ENCODE measurements at regions not wholly inside any gene's neighbourhood (a gene's known extent, or its start where the extent isn't known, plus 50 kb on each side); places are given as distances from the start of the nearest gene placed in this dataset.

GRCh38 chr5:67249590-67249895, 52.9 kb upstream of the CD180 start:
- TF ChIP-seq CTCF (tag by site-specific recombination; IDR thresholded peaks at IDR 0.05) (no peak), PATZ1 (tag by site-specific recombination; IDR thresholded peaks at IDR 0.05) (no peak), BCL11A (tag by site-specific recombination; IDR thresholded peaks at IDR 0.05; ENCODE audit: low read depth) (no peak), HIC1 (tag by site-specific recombination; IDR thresholded peaks at IDR 0.05) (no peak), ZNF544 (tag by site-specific recombination; IDR thresholded peaks at IDR 0.05) (no peak), GLIS2 (tag by site-specific recombination; IDR thresholded peaks at IDR 0.05) (no peak), ZXDB (tag by site-specific recombination; IDR thresholded peaks at IDR 0.05) (no peak), ZNF274 (IDR thresholded peaks at IDR 0.05; ENCODE audit: low read length) (no peak), ZNF274 (tag by site-specific recombination; IDR thresholded peaks at IDR 0.05; ENCODE audit: borderline replicate concordance) (no peak), ZNF175 (tag by site-specific recombination; IDR thresholded peaks at IDR 0.05) (no peak), ZNF48 (tag by site-specific recombination; IDR thresholded peaks at IDR 0.05) (no peak), YY1 (tag by site-specific recombination; IDR thresholded peaks at IDR 0.05) (no peak), ZNF560 (tag by site-specific recombination; IDR thresholded peaks at IDR 0.05; ENCODE audit: borderline replicate concordance) (no peak)

All from HEK293 (cell line).